ENCODE measurements at regions not wholly inside any gene's neighbourhood (a gene's known extent, or its start where the extent isn't known, plus 50 kb on each side); places are given as distances from the start of the nearest gene placed in this dataset.

DNA sequence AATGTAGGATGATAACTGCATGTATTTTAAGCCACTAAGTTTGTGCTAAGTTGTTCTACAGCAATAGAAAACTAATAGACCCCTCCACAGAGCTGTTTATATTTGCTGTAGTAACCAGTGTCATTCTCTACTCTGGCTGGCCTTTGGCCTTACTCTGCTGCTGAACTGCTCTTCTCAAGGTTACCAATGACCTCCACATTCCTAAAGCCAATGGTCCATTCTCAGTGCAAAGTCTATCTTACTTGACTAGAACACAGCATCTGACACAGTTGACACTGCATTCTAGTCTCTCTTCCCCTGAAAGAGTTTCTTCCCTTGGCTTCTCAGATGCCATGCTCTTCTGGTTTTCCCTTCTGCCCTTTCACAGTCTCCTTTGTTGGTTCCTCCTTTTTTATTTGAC, 154.8 kb upstream of the CRY1 start:
- TF ChIP-seq, protein P1, sequence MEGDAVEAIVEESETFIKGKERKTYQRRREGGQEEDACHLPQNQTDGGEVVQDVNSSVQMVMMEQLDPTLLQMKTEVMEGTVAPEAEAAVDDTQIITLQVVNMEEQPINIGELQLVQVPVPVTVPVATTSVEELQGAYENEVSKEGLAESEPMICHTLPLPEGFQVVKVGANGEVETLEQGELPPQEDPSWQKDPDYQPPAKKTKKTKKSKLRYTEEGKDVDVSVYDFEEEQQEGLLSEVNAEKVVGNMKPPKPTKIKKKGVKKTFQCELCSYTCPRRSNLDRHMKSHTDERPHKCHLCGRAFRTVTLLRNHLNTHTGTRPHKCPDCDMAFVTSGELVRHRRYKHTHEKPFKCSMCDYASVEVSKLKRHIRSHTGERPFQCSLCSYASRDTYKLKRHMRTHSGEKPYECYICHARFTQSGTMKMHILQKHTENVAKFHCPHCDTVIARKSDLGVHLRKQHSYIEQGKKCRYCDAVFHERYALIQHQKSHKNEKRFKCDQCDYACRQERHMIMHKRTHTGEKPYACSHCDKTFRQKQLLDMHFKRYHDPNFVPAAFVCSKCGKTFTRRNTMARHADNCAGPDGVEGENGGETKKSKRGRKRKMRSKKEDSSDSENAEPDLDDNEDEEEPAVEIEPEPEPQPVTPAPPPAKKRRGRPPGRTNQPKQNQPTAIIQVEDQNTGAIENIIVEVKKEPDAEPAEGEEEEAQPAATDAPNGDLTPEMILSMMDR (IDR thresholded peaks at IDR 0.05) = no peak
- TF ChIP-seq POLR2A (IDR thresholded peaks at IDR 0.05) = no peak

Data from Peyer's patch (tissue), 4 donors.